B cell (primary cell): ENCODE measurements at regions not wholly inside any gene's neighbourhood (a gene's known extent, or its start where the extent isn't known, plus 50 kb on each side); places are given as distances from the start of the nearest gene placed in this dataset.

Source experiments
- CTCF ChIP-seq: fragments of 200-600 bp; IDR thresholded peaks from one replicate; pipeline ENCODE4 v1.8.0; 2022; ENCODE audit warnings: antibody characterized with exemption, mild to moderate bottlenecking
- EZH2 ChIP-seq: IDR thresholded peaks from 2 replicates; pipeline ENCODE4 v1.6.1; 2012; ENCODE audit warnings: borderline replicate concordance, low read depth, mild to moderate bottlenecking, moderate library complexity, low read length; ENCODE audit not compliant: insufficient read depth, poor library complexity, severe bottlenecking

GRCh38 chr6:41489120-41489851 is 56.9 kb upstream of the FOXP4 start:
- TF ChIP-seq CTCF (no peak), EZH2 (no peak)
